Hepatocyte (in vitro differentiated cells): ENCODE measurements at regions not wholly inside any gene's neighbourhood (a gene's known extent, or its start where the extent isn't known, plus 50 kb on each side); places are given as distances from the start of the nearest gene placed in this dataset.

Source experiments
- DNase-seq: peaks from one replicate; pipeline ENCODE4 v3.0.0-alpha.2; 2016; ENCODE audit warnings: low spot score
- H2AFZ ChIP-seq: fragments of 200-600 bp; sonication (generic); 2 replicates; pipeline ENCODE4 v1.6.0; 2016; ENCODE audit warnings: antibody characterized with exemption, mild to moderate bottlenecking
- H3K27ac ChIP-seq: fragments of 200-600 bp; sonication (generic); 2 replicates; pipeline ENCODE4 v1.5.1; 2016; ENCODE audit warnings: mild to moderate bottlenecking
- H3K27me3 ChIP-seq: fragments of 200-600 bp; sonication (generic); 2 replicates; pipeline ENCODE4 v1.6.1; 2016
- H3K36me3 ChIP-seq: fragments of 200-600 bp; sonication (generic); replicated peaks from 2 replicates; pipeline ENCODE4 v1.5.1; 2016; ENCODE audit warnings: low read depth; ENCODE audit not compliant: insufficient read depth
- H3K4me1 ChIP-seq: fragments of 200-600 bp; sonication (generic); 2 replicates; pipeline ENCODE4 v1.5.1; 2016; ENCODE audit warnings: mild to moderate bottlenecking, moderate library complexity; ENCODE audit not compliant: insufficient read depth
- H3K4me2 ChIP-seq: fragments of 200-600 bp; sonication (generic); 2 replicates; pipeline ENCODE4 v1.6.0; 2016
- H3K4me3 ChIP-seq: fragments of 200-600 bp; sonication (generic); 2 replicates; pipeline ENCODE4 v1.5.1; 2016; ENCODE audit warnings: mild to moderate bottlenecking
- H3K79me2 ChIP-seq: fragments of 200-600 bp; sonication (generic); 2 replicates; pipeline ENCODE4 v1.6.0; 2017; ENCODE audit warnings: mild to moderate bottlenecking
- H3K9me2 ChIP-seq: fragments of 200-600 bp; sonication (generic); replicated peaks from 2 replicates; pipeline ENCODE4 v1.6.0; 2017; ENCODE audit warnings: mild to moderate bottlenecking; ENCODE audit not compliant: insufficient read depth
- H3K9me3 ChIP-seq: fragments of 200-600 bp; sonication (generic); 2 replicates; pipeline ENCODE4 v1.5.1; 2016; ENCODE audit warnings: low read depth, mild to moderate bottlenecking
- H4K20me1 ChIP-seq: fragments of 200-600 bp; sonication (generic); 2 replicates; pipeline ENCODE4 v1.6.0; 2016; ENCODE audit warnings: mild to moderate bottlenecking; ENCODE audit not compliant: insufficient read depth, poor library complexity, severe bottlenecking
- EZH2 ChIP-seq: fragments of 200-600 bp; sonication (generic); IDR thresholded peaks from 2 replicates; pipeline ENCODE4 v1.6.1; 2016; ENCODE audit warnings: antibody characterized with exemption, mild to moderate bottlenecking, borderline replicate concordance
- EZH2phosphoT487 ChIP-seq: fragments of 200-600 bp; sonication (generic); IDR thresholded peaks from one replicate; pipeline ENCODE4 v1.6.1; 2018; ENCODE audit warnings: antibody characterized with exemption, mild to moderate bottlenecking, low read depth, moderate library complexity; ENCODE audit not compliant: unreplicated experiment, severe bottlenecking
- WGBS: methylation state at CpG from one replicate; pipeline ENCODE4 v1.1.6; 2016; ENCODE audit warnings: low lambda C conversion rate; ENCODE audit errors: missing lambda C conversion rate; 5-methylcytosine and 5-hydroxymethylcytosine counted together
- TF ChIP-seq, protein P1 (sequence below): fragments of 200-600 bp; sonication (generic); IDR thresholded peaks from 2 replicates; pipeline ENCODE4 v1.5.1; 2016; ENCODE audit warnings: antibody characterized with exemption, mild to moderate bottlenecking; ENCODE audit not compliant: poor library complexity

DNA sequence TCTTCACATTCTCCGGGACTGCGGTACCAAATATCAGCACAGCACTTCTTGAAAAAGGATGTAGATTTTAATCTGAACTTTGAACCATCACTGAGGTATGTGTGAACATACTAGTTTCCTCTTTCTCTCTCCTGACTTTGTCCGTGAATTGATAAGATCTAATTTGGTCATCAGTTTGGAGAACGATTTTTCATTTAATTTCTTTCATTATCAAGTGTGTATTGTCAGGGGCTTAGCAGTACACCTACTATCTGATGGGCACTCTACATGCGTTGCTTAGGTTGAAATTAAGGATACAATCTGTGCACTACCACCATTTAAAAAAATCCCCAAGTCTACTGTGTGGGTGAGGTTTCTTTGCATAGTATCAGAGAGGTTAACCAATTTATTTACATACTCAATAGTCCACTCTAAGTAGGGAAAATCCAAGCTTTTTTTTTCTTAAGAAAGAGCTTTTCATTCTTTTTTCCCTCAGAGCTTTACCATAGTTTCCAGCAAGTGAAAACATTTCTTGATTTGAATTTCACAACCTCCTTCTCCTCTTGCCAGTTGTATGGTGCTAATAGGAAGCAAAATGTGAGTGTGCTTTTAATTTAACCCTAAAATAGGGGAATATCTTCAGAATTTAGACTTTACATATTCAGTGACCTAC lies 105.4 kb upstream of the ESR1 start:
- Histone ChIP-seq H3K27ac (no peak overlapping the region), H3K9me3 (no peaks in the 10 kb centered on the region), H3K4me2 (no peak overlapping the region), H4K20me1 (no peaks in the 10 kb centered on the region), H3K4me3 (no peak overlapping the region), H3K9me2 (no peaks in the 10 kb centered on the region), H3K4me1 (no peaks in the 10 kb centered on the region), H3K27me3 (no peaks in the 10 kb centered on the region), H3K36me3 (no peaks in the 10 kb centered on the region), H2AFZ (no peak overlapping the region), H3K79me2 (no peaks in the 10 kb centered on the region)
- TF ChIP-seq, protein P1, sequence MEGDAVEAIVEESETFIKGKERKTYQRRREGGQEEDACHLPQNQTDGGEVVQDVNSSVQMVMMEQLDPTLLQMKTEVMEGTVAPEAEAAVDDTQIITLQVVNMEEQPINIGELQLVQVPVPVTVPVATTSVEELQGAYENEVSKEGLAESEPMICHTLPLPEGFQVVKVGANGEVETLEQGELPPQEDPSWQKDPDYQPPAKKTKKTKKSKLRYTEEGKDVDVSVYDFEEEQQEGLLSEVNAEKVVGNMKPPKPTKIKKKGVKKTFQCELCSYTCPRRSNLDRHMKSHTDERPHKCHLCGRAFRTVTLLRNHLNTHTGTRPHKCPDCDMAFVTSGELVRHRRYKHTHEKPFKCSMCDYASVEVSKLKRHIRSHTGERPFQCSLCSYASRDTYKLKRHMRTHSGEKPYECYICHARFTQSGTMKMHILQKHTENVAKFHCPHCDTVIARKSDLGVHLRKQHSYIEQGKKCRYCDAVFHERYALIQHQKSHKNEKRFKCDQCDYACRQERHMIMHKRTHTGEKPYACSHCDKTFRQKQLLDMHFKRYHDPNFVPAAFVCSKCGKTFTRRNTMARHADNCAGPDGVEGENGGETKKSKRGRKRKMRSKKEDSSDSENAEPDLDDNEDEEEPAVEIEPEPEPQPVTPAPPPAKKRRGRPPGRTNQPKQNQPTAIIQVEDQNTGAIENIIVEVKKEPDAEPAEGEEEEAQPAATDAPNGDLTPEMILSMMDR = no peak
- TF ChIP-seq EZH2 = no peak
- no peak for TF ChIP-seq EZH2phosphoT487
- 64% methylated on average over 5 of the region's 5 CpGs for WGBS
- DNase-seq = no peak

DNA sequence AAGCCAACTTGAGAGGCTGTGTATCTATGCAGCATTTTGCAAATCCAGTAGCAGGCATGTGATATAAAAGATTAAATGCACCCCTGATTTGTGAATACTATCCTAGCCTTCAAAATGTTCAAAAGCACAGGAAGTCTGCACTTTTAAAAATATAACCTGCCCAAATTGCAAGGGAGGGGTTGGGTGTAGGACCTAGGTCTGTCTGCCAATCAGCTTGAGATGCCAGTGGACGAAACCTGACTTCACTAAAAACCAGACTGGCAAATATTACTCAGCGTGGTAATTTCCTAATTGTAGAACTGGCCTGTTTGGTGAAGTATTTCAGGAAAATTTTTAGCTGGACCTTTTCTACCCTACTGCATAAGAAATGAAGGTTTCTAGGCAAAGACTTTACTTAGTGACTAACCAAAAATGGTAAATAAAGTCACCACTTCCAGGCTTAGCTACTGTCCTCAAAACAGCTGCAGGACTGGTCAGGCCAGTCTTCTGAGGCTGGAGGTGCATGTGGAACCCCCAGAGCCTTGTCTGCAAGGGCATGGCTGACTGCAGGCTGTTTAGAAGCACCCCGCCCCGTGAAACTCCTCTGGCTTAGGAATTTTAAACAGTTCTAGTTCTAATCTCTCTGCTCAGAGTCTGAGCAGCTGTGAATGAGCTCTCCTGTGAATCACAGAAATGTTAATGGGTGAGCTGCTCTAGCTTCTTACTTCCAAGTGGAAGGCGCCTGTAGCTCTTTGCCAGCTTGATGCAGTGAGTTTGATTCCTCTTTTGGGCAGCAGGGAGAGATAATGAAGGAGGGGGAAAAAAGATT lies 104.4 kb upstream of the ESR1 start:
- DNase-seq = no peak
- no peak overlapping the region for H3K27ac ChIP-seq

DNA sequence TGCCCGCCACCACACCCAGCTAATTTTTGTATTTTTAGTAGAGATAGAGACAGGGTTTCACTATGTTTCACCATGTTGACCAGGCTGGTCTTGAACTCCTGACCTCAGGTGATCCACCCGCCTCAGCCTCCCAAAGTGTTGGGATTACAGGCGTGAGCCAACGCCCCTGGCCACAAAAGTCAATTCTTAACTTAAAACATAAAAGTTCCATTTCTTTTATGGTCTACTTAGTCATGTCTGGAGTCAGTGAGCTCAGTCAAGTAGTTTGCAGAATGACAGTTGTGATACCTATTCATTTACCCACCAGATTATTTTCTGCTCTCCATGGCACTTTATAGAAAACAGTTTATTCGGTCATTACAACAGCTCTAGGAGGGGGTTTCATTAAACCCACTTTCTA lies 103.1 kb upstream of the ESR1 start:
- H4K20me1 ChIP-seq = no peaks in the 10 kb centered on the region
- no peaks in the 10 kb centered on the region for H3K27me3 ChIP-seq
- H3K9me2 ChIP-seq = no peaks in the 10 kb centered on the region
- no peak overlapping the region for H3K27ac ChIP-seq
- H3K36me3 ChIP-seq = no peaks in the 10 kb centered on the region
- H3K4me1 ChIP-seq = no peaks in the 10 kb centered on the region
- H3K9me3 ChIP-seq = no peaks in the 10 kb centered on the region
- no peak overlapping the region for H2AFZ ChIP-seq
- no peaks in the 10 kb centered on the region for H3K79me2 ChIP-seq
- no peak overlapping the region for H3K4me2 ChIP-seq
- TF ChIP-seq, protein P1 = no peak
- no peak for TF ChIP-seq EZH2phosphoT487
- no peak for TF ChIP-seq EZH2
- H3K4me3 ChIP-seq = no peak overlapping the region
- DNase-seq = no peak
- 90% methylated on average over 5 of the region's 5 CpGs for WGBS

More for the DNA sequence above, 104.4 kb upstream of the ESR1 start:
- Histone ChIP-seq H3K4me3 (no peak overlapping the region), H3K79me2 (no peaks in the 10 kb centered on the region), H3K36me3 (no peaks in the 10 kb centered on the region), H3K9me3 (no peaks in the 10 kb centered on the region), H3K27me3 (no peaks in the 10 kb centered on the region), H3K9me2 (no peaks in the 10 kb centered on the region), H2AFZ (no peak overlapping the region), H4K20me1 (no peaks in the 10 kb centered on the region), H3K4me1 (no peaks in the 10 kb centered on the region), H3K4me2 (no peak overlapping the region)
- WGBS = 65% methylated on average over 5 of the region's 5 CpGs
- TF ChIP-seq, protein P1 = no peak
- TF ChIP-seq EZH2phosphoT487 (no peak), EZH2 (no peak)
